ENCODE measurements at regions not wholly inside any gene's neighbourhood (a gene's known extent, or its start where the extent isn't known, plus 50 kb on each side); places are given as distances from the start of the nearest gene placed in this dataset.

DNA sequence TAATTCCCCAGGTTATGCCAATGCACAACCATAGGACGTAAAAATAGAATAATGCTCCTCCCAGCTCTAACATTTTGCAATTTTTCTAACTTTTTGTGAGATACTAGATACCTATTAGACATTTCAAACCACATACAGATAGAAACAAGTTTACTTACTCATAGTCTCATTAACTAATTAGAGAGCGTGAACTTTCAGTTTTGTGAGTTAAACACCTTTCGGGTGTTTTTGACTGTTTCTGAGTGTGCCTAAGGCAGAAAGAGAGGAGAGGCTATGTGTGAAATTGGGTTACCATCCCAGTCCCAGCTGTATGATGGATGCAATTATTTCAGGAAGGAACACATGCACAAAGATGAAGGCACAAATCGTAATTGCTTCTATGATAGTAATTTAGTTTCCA is 300.4 kb upstream of the POU1F1 start:
- Histone ChIP-seq H3K9me1 (ENCODE audit: insufficient read depth, low read length) (no peaks in the 10 kb centered on the region), H2BK20ac (ENCODE audit: low read depth, low read length) (no peak overlapping the region), H4K91ac (ENCODE audit: insufficient read depth, low read depth, low read length) (no peak overlapping the region), H3K4me1 (ENCODE audit: control insufficient read depth, insufficient read depth, low read length) (no peaks in the 10 kb centered on the region), H2BK120ac (ENCODE audit: low read depth, low read length) (no peak overlapping the region), H3K18ac (ENCODE audit: low read depth, low read length) (no peak overlapping the region), H4K20me1 (ENCODE audit: insufficient read depth, low read length) (no peaks in the 10 kb centered on the region), H4K5ac (ENCODE audit: low read depth, low read length) (no peak overlapping the region), H2AK5ac (ENCODE audit: low read depth, low read length) (no peak overlapping the region), H3K9me3 (ENCODE audit: control insufficient read depth, insufficient read depth, low read length) (no peaks in the 10 kb centered on the region; the same call in 1 of the 2 replicates), H3K4me2 (ENCODE audit: low read depth, low read length) (no peak overlapping the region), H3K9ac (ENCODE audit: low read depth, low read length) (no peak overlapping the region), H3K56ac (ENCODE audit: extremely low read depth, insufficient read depth, low read length) (no peak overlapping the region), H2BK15ac (ENCODE audit: low read depth, low read length) (no peak overlapping the region), H2AFZ (replicated peaks; ENCODE audit: low read length, poor library complexity) (no peak overlapping the region), H3K27me3 (ENCODE audit: control insufficient read depth, insufficient read depth, low read length) (no peaks in the 10 kb centered on the region), H3K4ac (ENCODE audit: low read depth, low read length) (no peak overlapping the region), H2BK5ac (ENCODE audit: low read depth, low read length, poor library complexity, severe bottlenecking) (no peak overlapping the region), H3K36me3 (ENCODE audit: control insufficient read depth, insufficient read depth, low read length) (no peaks in the 10 kb centered on the region), H3K14ac (replicated peaks; ENCODE audit: low read depth, low read length) (no peak overlapping the region), H4K8ac (ENCODE audit: low read depth in 2 of 2, low read length in 2 of 2) (no peak overlapping the region), H3K27ac (ENCODE audit: insufficient read depth, low read length) (no peak overlapping the region), H3K4me3 (ENCODE audit: insufficient read depth, low read depth, low read length) (no peak overlapping the region), H3K79me1 (ENCODE audit: low read depth in 1 of 2, low read length in 2 of 2) (no peaks in the 10 kb centered on the region), H2AK9ac (replicated peaks; ENCODE audit: low read depth, low read length, poor library complexity) (no peak overlapping the region), H3K23ac (ENCODE audit: low read depth, low read length) (no peak overlapping the region)
- no CpG with 5 or more reads among the region's 4 CpGs for WGBS, 2 experiments (ENCODE audit: extremely low coverage in 2 of 2, insufficient read length in 1 of 2)
- ATAC-seq (ENCODE audit: low read depth) (no peak), DNase-seq (no peak)
- dilution Hi-C loops (cut with HindIII; ENCODE audit: low sequenced_read_pairs, unreplicated experiment) (no loop called here), intact Hi-C loops (cut with micrococcal nuclease) (no loop called here), in situ Hi-C loops (cut with MboI; ENCODE audit: low sequenced_read_pairs) (no loop called here)
- BruUV-seq (replicated peaks) = no TSS peak
- CTCF ChIA-PET = no interaction called here
- POLR2A ChIA-PET (ENCODE audit: unreplicated experiment) = no interaction called here
- TF ChIP-seq RAD21 (IDR thresholded peaks at IDR 0.05; ENCODE audit: low read length) (no peak), NFE2L2 (IDR thresholded peaks at IDR 0.05; ENCODE audit: low read depth, low read length) (no peak), RFX5 (IDR thresholded peaks at IDR 0.05; ENCODE audit: low read depth, low read length) (no peak), BHLHE40 (IDR thresholded peaks at IDR 0.05; ENCODE audit: low read depth, low read length) (no peak), MXI1 (IDR thresholded peaks at IDR 0.05; ENCODE audit: borderline replicate concordance, low read depth, low read length) (no peak), CEBPB (IDR thresholded peaks at IDR 0.05; ENCODE audit: low read depth, low read length) (no peak), MAZ (IDR thresholded peaks at IDR 0.05; ENCODE audit: borderline replicate concordance, low read depth, low read length) (no peak), FOS (IDR thresholded peaks at IDR 0.05; ENCODE audit: low read depth, low read length) (no peak), CHD1 (IDR thresholded peaks at IDR 0.05; ENCODE audit: low read depth, low read length) (no peak), RCOR1 (IDR thresholded peaks at IDR 0.05; ENCODE audit: insufficient replicate concordance, low read length) (no peak), SMC3 (IDR thresholded peaks at IDR 0.05; ENCODE audit: low read depth, low read length) (no peak), POLR2A (IDR thresholded peaks at IDR 0.05; ENCODE audit: low read depth, low read length) (no peak), MAFK (IDR thresholded peaks at IDR 0.05; ENCODE audit: low read depth, low read length) (no peak)
- TF ChIP-seq, protein P1, sequence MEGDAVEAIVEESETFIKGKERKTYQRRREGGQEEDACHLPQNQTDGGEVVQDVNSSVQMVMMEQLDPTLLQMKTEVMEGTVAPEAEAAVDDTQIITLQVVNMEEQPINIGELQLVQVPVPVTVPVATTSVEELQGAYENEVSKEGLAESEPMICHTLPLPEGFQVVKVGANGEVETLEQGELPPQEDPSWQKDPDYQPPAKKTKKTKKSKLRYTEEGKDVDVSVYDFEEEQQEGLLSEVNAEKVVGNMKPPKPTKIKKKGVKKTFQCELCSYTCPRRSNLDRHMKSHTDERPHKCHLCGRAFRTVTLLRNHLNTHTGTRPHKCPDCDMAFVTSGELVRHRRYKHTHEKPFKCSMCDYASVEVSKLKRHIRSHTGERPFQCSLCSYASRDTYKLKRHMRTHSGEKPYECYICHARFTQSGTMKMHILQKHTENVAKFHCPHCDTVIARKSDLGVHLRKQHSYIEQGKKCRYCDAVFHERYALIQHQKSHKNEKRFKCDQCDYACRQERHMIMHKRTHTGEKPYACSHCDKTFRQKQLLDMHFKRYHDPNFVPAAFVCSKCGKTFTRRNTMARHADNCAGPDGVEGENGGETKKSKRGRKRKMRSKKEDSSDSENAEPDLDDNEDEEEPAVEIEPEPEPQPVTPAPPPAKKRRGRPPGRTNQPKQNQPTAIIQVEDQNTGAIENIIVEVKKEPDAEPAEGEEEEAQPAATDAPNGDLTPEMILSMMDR (conservative IDR thresholded peaks at IDR 0.05; ENCODE audit: low read depth, low read length) = no peak
- TF ChIP-seq, protein P2, sequence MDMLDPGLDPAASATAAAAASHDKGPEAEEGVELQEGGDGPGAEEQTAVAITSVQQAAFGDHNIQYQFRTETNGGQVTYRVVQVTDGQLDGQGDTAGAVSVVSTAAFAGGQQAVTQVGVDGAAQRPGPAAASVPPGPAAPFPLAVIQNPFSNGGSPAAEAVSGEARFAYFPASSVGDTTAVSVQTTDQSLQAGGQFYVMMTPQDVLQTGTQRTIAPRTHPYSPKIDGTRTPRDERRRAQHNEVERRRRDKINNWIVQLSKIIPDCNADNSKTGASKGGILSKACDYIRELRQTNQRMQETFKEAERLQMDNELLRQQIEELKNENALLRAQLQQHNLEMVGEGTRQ (IDR thresholded peaks at IDR 0.05; ENCODE audit: low read depth, low read length) = no peak

All from IMR-90 (cell line).